GM21390 (cell line): ENCODE measurements at regions not wholly inside any gene's neighbourhood (a gene's known extent, or its start where the extent isn't known, plus 50 kb on each side); places are given as distances from the start of the nearest gene placed in this dataset.

ENCODE experiments used
- ATAC-seq: cut with Tn5 transposase; IDR thresholded peaks from one replicate; pipeline ENCODE4 v1.9.1; 2021; ENCODE audit not compliant: unreplicated experiment

DNA sequence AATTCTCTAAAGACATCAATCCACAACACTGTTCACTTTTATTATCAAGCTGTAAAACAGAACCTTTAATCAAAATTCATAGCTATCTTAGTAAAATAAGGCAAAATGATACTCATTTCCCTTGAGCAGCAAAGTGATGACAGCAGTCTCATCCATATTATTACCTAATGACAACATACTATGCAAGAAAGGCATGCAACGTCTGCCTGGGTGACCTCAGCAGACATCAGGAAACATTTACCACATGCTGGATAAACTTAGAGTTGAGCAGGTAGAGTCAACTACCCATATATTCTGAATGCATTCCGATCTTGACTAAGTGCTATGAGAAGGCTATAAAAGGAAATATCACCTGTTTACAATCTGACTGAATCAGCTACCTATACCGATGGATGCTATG is 145.1 kb downstream of the SIPA1L2 start:
- ATAC-seq = no peak

DNA sequence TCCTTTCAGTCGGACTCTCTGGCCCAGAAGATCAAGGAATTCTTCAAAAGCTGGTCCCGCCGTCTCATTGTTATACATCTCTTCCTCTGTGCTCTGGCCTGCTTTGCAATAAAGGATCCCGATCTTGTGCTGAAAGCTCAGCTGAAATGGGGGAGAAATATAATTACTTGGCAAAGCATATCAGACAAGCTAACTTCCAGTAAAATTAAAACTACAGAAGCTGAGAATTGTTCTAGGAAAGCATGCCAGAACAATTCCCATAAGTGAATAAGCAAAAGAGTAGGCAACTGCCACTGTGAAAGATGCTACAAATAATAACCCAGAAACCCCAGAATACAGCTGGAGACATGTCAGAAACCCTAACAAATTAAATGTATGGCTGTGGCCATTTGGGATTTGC is 146.1 kb downstream of the SIPA1L2 start:
- ATAC-seq = no peak

DNA sequence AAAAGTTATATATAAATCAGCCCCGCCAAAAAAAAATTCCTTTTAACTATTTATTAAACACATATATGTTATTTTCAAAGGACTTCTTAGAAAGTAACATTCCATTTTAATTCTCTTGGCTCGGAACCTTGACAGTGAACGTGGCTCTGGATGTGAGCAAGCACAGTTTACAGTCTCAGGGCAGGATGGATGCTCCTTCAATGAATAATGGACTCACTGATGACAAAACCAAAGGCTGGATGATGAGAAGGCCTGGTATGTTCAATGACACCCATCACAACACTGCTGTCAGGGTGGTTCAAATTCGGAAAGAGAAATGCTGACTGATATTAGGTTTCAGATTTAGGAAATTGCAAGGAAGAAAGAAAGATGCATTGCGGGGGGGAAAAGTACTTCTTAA is 148.8 kb downstream of the SIPA1L2 start:
- no peak for ATAC-seq

DNA sequence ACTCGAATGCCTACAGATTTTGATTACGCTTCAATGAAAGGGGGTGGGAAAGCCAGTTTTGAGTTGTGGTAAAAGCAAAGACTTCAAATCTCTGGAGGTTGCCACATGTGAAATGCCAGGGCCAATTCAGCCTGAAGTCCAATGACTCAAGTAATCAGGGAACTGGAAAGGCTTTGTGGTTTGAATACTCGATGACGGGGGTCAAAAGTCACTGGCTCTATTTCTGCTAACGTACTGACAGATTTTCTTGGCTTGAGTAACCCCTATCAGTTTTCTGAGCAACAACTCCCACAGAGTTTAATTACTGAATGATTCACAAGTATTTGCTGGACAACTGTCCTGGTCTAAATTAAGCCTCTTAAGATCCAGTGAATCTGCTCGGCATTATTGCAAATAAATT is 152.2 kb downstream of the SIPA1L2 start:
- no peak for ATAC-seq

DNA sequence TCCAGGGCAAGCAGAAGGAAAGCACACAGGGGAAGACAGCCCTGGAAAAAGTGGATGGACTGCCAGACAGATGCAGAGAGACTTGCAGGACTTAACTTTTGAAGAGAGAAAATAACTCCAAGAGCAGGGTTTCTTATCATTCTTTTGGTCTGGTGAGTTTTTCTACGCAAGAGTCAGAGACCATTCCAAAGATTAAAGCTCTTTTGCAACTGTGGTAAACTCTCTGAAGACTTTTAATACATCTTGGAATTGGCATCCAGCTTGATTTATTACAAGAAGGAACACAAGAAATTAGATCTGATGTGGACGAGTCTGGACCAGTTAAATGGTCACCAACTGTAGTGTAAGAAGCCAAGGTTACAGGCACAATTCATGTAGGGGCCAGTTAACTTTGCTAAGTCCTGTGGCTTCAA is 153.4 kb downstream of the SIPA1L2 start:
- ATAC-seq = no peak

DNA sequence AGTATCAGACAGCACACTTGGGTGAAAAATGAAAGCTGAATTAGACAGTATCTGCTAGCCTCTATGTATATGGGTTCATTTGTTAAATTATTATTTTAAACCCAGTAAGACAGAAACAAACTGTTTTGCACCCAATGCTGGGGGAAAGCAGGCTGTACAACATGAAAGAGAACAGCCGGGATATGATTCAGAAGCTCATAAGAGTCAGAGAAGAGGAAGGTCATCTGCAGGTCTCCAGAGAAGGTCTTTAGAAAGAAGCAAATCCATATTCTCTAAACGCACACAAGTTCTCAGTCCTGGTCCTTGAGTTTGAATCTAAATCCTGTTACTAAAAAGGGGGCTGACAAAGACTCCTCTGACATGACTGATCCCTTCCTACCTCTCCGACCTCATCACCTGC is 155.1 kb downstream of the SIPA1L2 start:
- ATAC-seq = no peak

DNA sequence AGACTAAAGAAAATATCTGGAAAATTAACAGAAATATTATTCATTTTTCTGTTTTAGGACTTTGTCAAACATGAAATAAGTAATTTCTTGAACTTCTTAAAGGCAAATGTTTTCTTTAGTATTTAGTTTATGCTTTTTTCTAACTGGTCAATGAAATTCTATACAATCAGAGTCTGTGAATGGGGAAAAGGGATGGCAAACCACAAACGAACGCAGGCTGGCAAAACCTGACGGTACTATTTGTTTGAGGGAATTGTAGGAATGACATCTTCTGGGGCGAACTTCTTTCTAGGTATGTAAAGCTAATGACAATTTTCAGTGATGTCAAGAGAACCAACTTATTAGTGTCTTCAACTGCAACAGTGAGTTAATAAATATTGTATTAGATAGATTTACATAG is 156.0 kb downstream of the SIPA1L2 start:
- ATAC-seq = no peak

DNA sequence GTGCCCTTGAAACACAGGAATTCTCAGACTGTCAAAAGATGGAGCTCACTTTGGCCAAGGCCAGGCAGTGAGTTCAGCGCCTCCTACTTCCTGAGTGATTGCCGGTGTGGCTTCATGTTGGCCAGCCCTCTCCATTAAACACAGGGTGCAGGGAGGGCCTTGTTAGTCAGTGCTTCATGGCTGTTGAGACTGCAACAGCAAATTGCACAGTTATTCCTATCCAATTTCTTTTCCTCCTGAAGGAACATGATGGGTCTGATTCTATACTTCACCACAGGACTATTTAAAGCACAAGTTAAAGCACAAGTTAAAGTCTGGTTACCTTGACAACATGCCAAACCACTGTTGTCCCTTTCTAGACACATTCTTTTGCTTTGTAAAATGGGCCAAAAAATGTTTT is 156.6 kb downstream of the SIPA1L2 start:
- no peak for ATAC-seq

DNA sequence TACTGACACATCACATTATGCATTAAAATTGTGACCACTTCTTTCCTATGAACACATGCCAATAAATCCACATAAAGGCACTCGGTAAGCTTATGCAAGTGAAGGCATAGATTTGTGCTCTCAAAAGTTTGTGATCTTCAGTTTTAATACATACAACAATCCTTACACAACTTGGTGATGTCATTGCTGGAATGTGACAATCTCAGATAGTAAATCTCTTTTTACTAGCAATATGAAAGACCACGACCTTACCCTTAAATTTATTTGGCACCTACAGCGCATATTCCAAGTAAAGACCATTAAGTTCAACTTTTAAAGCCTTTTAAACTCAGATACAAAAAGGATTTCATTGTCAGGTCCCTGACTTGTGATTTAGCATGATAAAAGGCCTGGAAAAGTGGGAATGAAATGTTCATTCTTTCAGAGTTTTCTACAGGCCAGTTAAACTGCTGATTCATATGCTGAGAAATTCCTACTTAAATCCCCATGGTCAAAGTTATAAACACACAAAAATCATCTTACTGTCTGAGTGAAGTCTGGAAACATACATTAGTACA is 157.4 kb downstream of the SIPA1L2 start:
- no peak for ATAC-seq

DNA sequence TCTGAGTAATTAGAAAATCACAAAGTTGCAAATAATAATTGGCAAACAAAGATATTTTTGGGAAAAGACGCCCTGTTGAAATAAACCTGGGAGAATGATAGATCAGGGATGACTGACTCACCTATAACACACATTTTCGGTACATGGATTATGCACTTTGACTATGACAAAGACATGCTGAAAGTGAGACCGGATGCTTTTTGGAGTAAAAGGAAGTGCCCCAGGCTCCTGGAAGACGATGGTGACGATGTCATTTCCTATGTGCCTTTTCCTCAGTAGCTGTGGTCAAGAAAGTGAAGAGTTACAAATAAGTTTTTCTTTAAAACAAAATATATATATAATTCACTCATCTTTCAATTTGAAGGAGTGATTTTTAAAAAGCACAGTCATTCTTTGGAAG is 158.7 kb downstream of the SIPA1L2 start:
- ATAC-seq = no peak

DNA sequence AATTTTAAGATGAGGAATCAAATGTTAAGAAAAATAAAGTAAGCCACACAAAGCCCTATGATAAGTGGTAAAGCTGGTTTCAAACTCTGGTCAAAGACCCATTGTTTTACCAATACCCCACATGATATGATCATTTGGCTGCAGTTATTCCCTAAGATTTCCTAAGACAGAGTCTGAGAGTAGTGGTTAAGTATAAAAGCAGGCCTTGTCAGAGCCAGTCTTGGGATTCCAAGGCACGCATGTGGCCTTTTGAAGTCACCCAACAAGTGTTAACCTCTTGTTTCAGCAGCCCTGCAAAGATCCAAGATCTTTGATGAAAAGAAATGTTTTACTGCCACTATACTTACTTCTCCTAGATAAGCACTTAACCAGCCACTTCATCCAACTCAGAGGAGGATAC is 159.2 kb downstream of the SIPA1L2 start:
- ATAC-seq = no peak

DNA sequence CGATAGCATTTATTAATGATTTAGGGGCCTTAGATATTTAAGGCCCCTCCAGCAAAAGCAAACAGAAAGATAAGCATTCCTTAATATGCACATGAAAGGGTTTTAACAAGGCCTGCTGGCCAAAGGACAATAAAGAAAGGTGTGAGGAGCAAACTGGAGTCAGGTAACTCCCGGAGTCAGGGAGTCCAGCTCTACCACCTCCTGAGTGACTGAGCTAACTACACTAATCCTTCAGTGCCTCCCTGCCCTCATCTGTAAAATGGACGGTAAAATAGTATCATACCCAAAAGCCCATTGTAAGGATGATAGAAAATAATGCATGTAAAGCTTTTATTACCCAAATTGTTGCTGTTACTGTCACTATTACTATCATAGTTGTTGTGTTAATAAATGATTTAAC is 161.7 kb downstream of the SIPA1L2 start:
- no peak for ATAC-seq

DNA sequence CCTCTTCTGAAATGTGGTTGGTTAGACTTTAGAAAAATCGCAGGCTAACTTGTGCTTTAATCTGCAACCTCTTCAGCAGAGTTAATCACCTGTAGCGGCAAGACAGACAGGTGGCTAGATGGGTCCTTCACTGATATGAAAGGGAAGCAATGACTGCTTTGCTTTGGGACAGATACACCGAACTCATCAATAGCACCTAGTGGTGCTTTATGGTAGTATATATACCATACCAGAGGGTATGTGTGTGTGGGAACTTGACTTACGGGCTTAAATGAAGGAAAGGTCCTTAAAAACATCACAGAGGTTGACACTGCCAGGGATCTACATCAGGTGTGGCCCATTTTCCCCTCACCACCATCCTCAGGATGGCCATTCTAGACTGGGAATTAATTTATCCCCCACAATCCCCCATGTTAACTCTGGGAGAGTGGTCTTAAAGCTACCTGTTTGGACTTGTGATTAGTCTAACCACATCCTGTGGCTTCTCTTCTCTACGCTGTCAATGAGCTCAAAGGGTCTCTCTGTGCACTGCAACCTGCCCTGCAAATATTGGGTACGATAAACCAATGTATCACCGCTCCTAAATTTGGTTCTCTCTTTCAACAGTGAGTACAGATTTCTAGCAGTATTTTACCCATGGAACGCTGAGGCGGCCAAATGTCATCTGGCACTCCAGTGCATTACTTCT is 162.7 kb downstream of the SIPA1L2 start:
- no peak for ATAC-seq

DNA sequence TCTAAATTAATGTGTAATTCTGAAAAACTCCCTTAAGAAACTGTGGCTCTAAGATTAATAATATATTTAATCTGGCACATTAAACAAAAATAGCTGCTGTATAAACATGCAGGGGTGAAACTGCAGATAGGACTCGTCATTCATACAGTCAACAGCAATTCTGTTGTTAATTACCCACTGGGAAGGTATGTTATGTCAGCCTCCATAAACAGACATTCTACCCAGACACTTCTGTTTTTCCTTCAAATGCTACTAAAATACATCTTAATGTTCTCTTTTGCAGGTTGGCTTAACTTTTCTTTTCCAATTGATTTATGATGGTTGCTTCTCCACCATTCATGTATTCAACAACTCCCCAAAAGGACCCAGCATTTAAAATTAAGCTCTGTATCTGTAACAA is 165.6 kb downstream of the SIPA1L2 start:
- ATAC-seq = no peak

DNA sequence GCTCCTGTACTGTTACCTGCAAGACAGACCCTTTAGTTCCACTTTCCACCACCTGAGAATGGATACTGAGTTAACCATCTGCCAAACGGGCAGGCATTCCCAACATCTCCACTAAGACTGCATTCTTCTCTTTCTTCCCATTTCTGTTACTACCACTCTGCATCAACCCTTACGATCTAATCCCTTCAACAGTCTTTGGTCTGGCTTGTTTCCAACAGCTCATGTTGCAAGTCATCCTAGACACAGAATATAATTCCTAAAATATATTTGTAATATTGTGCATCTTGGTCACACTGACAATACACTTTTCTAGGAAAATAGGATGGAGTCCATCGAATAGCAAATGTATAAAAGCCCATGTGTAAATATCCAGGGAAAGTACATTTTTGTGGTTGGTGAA is 166.7 kb downstream of the SIPA1L2 start:
- ATAC-seq = no peak

DNA sequence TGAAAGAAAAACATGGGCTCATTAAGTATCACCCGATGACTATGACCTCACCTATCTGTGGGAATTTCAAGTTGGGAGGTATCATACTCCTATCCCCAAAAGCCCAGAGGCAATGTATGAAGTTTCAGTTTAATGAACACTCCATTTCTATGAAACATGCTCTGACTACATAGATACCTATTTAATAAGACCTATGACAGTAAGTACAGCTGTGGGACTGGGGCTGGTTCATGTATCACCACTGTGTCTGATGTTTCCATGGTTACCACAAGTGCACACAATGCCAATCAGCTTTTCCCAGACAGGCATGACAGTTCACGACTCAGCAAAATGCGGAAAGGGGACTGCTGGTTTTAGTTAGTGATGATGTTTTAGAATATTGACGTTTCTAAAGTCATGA is 167.7 kb downstream of the SIPA1L2 start:
- no peak for ATAC-seq

DNA sequence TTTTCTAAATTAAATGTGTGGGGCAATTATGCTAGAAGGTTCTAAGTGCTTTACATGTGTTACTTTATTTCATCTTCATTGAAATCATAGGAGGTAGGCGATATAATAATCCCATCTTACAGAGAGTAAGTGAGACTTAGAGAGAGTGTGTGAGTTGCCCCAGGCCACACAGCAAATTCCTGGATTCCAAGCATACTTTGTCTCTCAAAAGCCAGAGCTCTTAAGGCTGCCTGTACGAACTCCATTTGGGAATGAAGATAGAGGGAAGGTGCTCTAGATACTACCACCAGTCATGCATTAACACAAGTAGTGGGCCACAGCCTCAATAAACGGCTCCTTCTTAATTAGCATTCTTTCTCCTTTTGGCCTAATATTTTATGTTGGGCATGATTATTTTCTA is 170.1 kb downstream of the SIPA1L2 start:
- ATAC-seq = no peak

DNA sequence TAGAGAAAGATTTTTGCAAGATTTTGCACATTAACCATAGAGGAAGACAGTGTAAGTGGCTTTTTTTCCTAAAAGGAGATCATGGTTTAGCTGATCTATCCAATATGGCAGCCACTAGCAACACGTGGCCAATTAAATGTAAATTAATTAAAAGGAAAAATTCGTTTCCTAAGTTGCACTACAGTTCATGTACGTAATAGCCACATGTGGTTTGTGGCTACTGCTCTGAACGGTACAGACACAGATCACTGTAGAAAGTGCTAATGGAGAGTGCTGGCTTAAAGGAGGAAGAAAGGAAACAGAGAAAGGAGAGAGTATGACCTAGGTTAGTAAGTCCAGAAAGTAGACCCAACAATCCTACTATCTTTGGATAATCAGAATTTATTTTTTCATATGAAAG is 170.8 kb downstream of the SIPA1L2 start:
- no peak for ATAC-seq

DNA sequence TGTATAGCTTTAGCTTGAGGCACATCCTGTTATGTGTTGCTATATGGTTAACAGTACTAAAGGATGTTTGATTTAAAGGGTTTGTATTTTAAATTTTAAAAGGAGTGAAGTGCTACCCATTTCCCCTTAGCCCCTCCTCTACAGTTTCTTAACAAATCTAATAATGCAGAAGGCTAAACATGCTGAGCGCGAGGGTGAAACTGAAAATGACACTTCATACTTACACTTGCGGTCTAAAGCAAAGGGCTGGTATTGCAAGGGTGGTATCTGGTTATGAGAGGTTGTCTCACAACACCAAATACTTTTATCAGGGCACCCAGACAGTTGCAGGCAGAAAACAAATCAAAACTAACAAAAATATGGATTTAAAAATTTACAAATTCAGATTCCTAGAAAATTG is 172.3 kb downstream of the SIPA1L2 start:
- ATAC-seq = peak; percentile 95

DNA sequence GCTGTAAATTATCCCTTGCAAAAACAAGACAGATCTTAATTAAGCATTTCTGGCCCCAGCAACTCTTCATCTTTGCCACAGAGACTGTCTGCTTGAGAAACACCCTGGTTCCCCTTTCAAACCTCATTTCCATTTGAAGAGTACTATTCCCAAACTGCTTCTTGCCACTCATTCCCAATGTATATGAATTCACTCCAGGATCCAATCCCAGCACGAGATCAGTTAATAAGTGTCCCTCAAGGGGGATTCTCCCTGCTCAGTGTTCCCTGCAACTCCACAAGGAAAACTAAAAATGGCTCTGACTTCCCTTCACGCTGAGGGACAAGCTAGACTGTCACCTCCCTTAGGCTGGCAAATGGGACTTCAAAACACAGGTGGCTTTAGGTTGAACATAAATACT is 173.2 kb downstream of the SIPA1L2 start:
- ATAC-seq = no peak

DNA sequence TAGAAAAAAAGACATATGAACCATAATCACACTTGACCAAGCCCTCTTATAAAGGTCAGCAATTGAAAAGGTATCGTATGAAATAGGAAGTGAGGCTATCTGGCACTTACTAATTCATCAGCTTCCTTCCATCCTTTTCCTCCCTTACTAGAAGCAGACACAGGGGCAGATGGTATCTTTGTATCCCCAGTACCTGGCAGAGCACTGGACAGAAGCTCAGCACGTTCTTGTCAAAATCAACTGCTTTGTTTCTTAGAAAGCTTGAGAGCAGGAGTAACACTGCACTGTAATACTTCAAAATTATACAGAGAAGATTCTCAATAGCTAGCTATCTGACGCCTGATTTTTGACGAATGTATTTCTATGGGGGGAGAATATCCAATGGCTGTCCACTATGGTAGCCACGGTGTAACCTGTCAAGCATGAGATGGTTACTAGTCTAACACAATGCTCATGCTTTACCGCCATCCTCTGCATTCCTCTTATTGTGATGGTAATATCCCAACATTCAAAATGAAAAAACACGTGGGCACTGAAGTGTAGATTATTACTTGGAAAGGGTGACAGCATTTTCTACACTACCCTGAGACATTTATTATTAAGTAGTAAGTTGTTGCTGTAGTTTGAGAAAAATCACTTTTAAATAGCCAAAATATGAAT is 175.6 kb downstream of the SIPA1L2 start:
- ATAC-seq = no peak

DNA sequence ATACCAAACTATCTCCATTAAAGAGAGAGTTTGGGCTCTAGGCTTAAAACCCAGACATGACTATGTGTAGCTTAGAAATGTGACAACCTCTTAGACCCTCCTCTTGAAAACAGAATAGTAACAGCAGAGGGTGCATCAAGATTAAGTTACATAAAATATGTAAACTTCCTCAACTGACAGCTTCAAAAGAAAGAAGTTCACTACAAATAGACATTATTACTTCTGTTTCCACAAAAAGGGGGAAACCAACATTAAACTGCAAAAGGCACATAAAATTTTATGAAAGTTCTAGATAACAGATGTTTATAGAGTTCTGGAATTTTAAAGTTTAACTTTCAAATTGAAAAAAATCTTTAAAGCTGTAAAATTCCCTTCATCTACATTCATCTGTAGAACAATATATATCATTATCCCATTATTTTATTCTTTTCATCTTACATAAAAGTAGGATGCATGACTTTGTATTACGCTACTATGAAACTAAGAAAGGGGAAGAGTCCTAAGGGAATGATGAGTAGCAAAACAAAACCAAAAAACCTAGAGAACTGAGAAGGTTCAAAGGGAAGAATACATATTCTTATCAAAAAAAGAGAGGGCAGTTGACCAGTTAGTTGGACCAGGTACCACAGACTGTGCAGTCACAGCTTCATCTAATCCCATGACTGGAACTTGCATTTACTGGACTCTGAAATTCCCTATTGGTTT is 177.0 kb downstream of the SIPA1L2 start:
- no peak for ATAC-seq
